ENCODE measurements at regions not wholly inside any gene's neighbourhood (a gene's known extent, or its start where the extent isn't known, plus 50 kb on each side); places are given as distances from the start of the nearest gene placed in this dataset.

GRCh38 chr4:147312376-147313046, 168.4 kb upstream of the EDNRA start:
- TF ChIP-seq CTCF (IDR thresholded peaks at IDR 0.05; ENCODE audit: low read depth, low read length) = no peak
- no peak overlapping the region for H3K4me3 ChIP-seq (ENCODE audit: low read depth, low read length)
- no peak for DNase-seq
- no peaks in the 10 kb centered on the region for H3K27me3 ChIP-seq
- H3K4me1 ChIP-seq = no peaks in the 10 kb centered on the region; the same call in 1 of the 2 replicates
- H3K36me3 ChIP-seq = no peaks in the 10 kb centered on the region
- no peaks in the 10 kb centered on the region for H3K9me3 ChIP-seq

- no peak overlapping the region for H3K4me3 ChIP-seq (ENCODE audit: low read depth, low read length)
- H3K36me3 ChIP-seq = no peaks in the 10 kb centered on the region
- no peaks in the 10 kb centered on the region; the same call in 1 of the 2 replicates for H3K4me1 ChIP-seq
- no peaks in the 10 kb centered on the region for H3K27me3 ChIP-seq
- no peaks in the 10 kb centered on the region for H3K9me3 ChIP-seq
- TF ChIP-seq CTCF (IDR thresholded peaks at IDR 0.05; ENCODE audit: low read depth, low read length) = no peak
- DNase-seq = no peak
These were observed 167.8 kb upstream of the EDNRA start for GRCh38 chr4:147313108-147313507.

GRCh38 chr4:147318586-147318985, 162.3 kb upstream of the EDNRA start:
- no peaks in the 10 kb centered on the region for H3K27me3 ChIP-seq
- DNase-seq = no peak
- no peaks in the 10 kb centered on the region for H3K36me3 ChIP-seq
- no peak for TF ChIP-seq CTCF (IDR thresholded peaks at IDR 0.05; ENCODE audit: low read depth, low read length)
- no peaks in the 10 kb centered on the region for H3K9me3 ChIP-seq
- H3K4me3 ChIP-seq (ENCODE audit: low read depth, low read length) = no peak overlapping the region
- H3K4me1 ChIP-seq = no peaks in the 10 kb centered on the region; the same call in 1 of the 2 replicates

- DNase-seq = no peak
- H3K4me3 ChIP-seq (ENCODE audit: low read depth, low read length) = no peak overlapping the region
- H3K27me3 ChIP-seq = no peaks in the 10 kb centered on the region
- TF ChIP-seq CTCF (IDR thresholded peaks at IDR 0.05; ENCODE audit: low read depth, low read length) = no peak
- no peaks in the 10 kb centered on the region for H3K9me3 ChIP-seq
- H3K36me3 ChIP-seq = no peaks in the 10 kb centered on the region
- H3K4me1 ChIP-seq = peaks cover 7% of the 10 kb centered on the region
These were observed 155.3 kb upstream of the EDNRA start for GRCh38 chr4:147325571-147325981.

GRCh38 chr4:147326591-147326990, 154.3 kb upstream of the EDNRA start:
- TF ChIP-seq CTCF (IDR thresholded peaks at IDR 0.05; ENCODE audit: low read depth, low read length) = no peak
- Histone ChIP-seq H3K4me1 (peaks cover 7% of the 10 kb centered on the region), H3K4me3 (ENCODE audit: low read depth, low read length) (no peak overlapping the region), H3K36me3 (no peaks in the 10 kb centered on the region), H3K27me3 (no peaks in the 10 kb centered on the region), H3K9me3 (no peaks in the 10 kb centered on the region)
- DNase-seq = no peak

GRCh38 chr4:147327322-147327721, 153.6 kb upstream of the EDNRA start:
- Histone ChIP-seq H3K36me3 (no peaks in the 10 kb centered on the region), H3K4me3 (ENCODE audit: low read depth, low read length) (no peak overlapping the region), H3K9me3 (no peaks in the 10 kb centered on the region), H3K4me1 (peaks cover 7% of the 10 kb centered on the region), H3K27me3 (no peaks in the 10 kb centered on the region)
- DNase-seq = no peak
- TF ChIP-seq CTCF (IDR thresholded peaks at IDR 0.05; ENCODE audit: low read depth, low read length) = no peak

Data from BE2C (cell line).